ENCODE measurements at regions not wholly inside any gene's neighbourhood (a gene's known extent, or its start where the extent isn't known, plus 50 kb on each side); places are given as distances from the start of the nearest gene placed in this dataset.
"Not testable (repeated sequence)": the region's sequence is repeated elsewhere in the genome, so short reads cannot be mapped to it uniquely, and the experiment has no call there.

- DNase-seq (ENCODE audit: low read depth in 2 of 2): not testable (repeated sequence)
Measured at GRCh38 chr5:1653698-1654651, 130.2 kb upstream of the LPCAT1 start.

- DNase-seq (ENCODE audit: low read depth in 2 of 2): no peak
Measured at GRCh38 chr5:1652873-1653697, 129.3 kb upstream of the LPCAT1 start.

GRCh38 chr5:1651971-1652872 is 128.5 kb upstream of the LPCAT1 start:
- DNase-seq (ENCODE audit: low read depth in 2 of 2): no peak

- no peak for DNase-seq (ENCODE audit: low read depth in 2 of 2)
Measured at GRCh38 chr5:1651250-1651649, 127.5 kb upstream of the LPCAT1 start.

- no peak for DNase-seq (ENCODE audit: low read depth in 2 of 2)
Measured at GRCh38 chr5:1649554-1649953, 125.8 kb upstream of the LPCAT1 start.

GRCh38 chr5:1648806-1649205 is 125.0 kb upstream of the LPCAT1 start:
- DNase-seq (ENCODE audit: low read depth in 2 of 2): no peak

- DNase-seq (ENCODE audit: low read depth in 2 of 2): no peak
Measured at GRCh38 chr5:1647580-1647979, 123.8 kb upstream of the LPCAT1 start.

- DNase-seq (ENCODE audit: low read depth in 2 of 2): peak; percentile 69 to 76
Measured at GRCh38 chr5:1644810-1645571, 121.2 kb upstream of the LPCAT1 start.

- DNase-seq (ENCODE audit: low read depth in 2 of 2): not testable (repeated sequence)
Measured at GRCh38 chr5:1644393-1644809, 120.6 kb upstream of the LPCAT1 start.

- no peak for DNase-seq (ENCODE audit: low read depth in 2 of 2)
Measured at GRCh38 chr5:1643651-1644392, 120.1 kb upstream of the LPCAT1 start.

GRCh38 chr5:1642621-1643061 is 118.9 kb upstream of the LPCAT1 start:
- DNase-seq (ENCODE audit: low read depth in 2 of 2): no peak

- no peak for DNase-seq (ENCODE audit: low read depth in 2 of 2)
Measured at GRCh38 chr5:1642221-1642620, 118.5 kb upstream of the LPCAT1 start.

- DNase-seq (ENCODE audit: low read depth in 2 of 2): peak; percentile 27 to 63
Measured at GRCh38 chr5:1641560-1642166, 117.9 kb upstream of the LPCAT1 start.

GRCh38 chr5:1641041-1641440 is 117.3 kb upstream of the LPCAT1 start:
- DNase-seq (ENCODE audit: low read depth in 2 of 2): no peak

GRCh38 chr5:1640421-1640881 is 116.7 kb upstream of the LPCAT1 start:
- DNase-seq (ENCODE audit: low read depth in 2 of 2): no peak

GRCh38 chr5:1639757-1640156 is 116.0 kb upstream of the LPCAT1 start:
- DNase-seq (ENCODE audit: low read depth in 2 of 2): no peak

- no peak for DNase-seq (ENCODE audit: low read depth in 2 of 2)
Measured at GRCh38 chr5:1638658-1639400, 115.1 kb upstream of the LPCAT1 start.

- no peak for DNase-seq (ENCODE audit: low read depth in 2 of 2)
Measured at GRCh38 chr5:1637639-1638481, 114.1 kb upstream of the LPCAT1 start.

Data from activated CD4-positive, alpha-beta T cell treated with anti-CD3 and anti-CD28 coated beads for 24 hours (primary cell).